AML-193 (cell line): ENCODE measurements at regions not wholly inside any gene's neighbourhood (a gene's known extent, or its start where the extent isn't known, plus 50 kb on each side); places are given as distances from the start of the nearest gene placed in this dataset.

ENCODE experiments used
- DNase-seq, 2 experiments: peaks; one replicate each; lab custom pipeline; 2025; lab: John Stamatoyannopoulos, UW

DNA sequence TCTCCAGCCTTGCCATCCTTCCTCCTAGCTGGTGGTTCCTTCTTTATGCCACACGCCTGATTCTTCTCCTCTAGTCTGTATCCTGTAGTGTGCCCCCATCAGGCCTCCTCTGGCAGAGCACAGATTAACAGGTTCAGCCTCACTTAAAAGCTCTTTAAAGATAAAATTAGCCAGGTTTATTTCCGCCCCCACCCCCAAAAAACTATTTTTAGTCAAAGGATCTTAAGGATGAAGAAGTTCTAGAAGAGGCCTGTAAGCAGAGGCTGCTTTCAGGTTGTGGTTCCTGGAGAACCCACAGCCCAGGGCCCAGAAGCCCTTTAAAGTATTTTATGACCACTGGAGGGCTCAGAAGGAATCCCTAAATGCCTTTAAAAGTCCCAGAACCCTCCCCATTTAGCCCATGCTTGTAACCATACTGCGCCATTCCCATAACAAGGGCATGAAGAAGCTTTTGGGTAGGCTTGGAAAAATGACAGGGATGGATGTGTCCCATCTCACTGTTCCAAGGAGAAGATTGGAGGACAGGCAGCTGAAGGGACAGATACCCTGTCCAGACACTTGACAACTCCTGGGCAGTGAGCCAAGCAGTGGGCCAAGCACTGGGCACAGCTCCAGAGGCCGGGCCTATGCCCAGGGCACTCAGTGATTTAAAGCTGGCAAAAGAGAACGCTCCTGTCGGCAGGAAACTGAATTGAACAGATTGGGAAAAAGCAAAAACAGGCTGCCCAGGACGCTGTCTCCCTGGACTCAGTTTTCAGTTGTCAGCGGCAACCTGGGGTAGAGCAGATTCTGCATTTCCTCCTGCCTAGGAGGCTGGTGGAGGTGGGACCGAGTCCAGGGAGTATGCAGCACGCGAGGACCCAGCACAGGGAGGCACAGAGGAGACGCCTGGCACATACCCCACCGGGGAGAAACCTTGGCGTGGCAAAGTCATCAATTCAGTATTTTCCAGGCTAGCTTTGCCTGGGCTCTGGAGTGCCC is 106.3 kb upstream of the SSBP2 start:
- peak; percentile 40 to 46 for DNase-seq

DNA sequence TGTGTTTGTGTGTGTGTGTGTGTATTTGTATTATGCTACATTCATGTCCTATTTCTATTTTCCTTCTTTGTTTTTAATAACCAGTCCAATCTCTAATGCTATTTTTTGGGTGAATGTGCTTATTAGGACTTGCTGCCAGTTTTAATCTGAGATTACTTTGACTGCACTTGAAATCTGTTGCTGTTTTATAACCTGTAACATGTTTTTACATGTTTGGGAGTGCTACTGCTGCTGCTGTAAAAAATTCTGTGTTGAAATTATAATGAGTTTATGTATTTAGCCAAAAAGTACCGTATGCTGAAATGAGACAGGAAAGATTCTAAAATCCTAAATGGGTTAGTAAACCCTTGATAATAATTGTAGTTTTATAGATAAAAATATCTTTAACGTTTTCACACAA is 104.7 kb upstream of the SSBP2 start:
- no peak for DNase-seq

DNA sequence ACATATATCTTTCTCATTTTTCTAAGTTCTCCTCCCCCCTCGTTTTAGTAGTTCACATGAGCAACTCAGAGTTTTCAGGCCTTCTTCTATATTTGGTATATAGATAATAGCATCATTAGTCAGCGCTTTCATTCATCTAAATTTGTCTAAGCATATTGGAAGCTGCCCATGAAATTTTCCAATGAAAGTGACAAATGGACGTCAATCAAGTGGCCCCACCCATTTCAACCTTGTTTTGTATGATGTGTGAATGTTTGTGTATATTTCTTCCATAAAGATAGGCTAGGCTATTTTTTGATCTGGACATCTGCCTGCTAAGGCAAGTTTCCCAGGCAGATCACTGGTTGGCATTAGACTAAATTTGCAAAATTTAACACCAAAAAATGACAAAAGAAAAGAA is 104.0 kb upstream of the SSBP2 start:
- no peak for DNase-seq

DNA sequence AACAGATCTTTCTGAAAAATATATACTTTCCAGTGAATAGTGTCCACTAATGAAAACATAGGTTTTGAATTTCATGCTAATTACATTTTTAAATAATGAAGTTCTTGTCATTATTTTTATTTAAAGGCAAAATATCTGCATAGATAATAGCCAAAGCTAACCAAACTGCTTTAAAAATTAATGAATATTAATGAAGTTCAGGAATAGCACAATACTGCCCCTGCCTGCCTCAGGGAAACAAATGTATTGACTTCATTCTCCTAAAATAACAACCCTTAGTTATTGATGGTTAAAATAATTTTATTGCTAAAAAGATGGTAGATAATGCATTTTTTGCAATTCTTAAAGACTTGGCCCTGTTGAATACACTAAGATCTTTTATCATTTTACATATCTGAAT is 103.6 kb upstream of the SSBP2 start:
- peak in 1 of 2 experiments; percentile 5 for DNase-seq

DNA sequence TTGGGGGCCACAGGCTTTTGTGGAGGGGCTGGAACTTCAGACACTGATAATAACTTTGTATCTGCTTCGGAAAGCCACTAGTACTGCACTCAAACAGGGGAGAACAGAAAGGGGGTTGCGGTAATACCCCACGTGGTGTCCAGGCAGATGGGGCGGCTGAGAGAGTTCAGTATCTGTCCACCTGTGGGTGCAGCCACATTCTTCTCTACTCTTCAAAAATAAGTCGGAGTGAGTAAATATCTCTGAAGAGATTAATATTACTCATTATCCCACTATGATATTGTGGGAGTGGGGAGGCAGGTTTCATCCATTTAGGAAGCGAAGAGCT is 102.1 kb upstream of the SSBP2 start:
- DNase-seq, result no peak

DNA sequence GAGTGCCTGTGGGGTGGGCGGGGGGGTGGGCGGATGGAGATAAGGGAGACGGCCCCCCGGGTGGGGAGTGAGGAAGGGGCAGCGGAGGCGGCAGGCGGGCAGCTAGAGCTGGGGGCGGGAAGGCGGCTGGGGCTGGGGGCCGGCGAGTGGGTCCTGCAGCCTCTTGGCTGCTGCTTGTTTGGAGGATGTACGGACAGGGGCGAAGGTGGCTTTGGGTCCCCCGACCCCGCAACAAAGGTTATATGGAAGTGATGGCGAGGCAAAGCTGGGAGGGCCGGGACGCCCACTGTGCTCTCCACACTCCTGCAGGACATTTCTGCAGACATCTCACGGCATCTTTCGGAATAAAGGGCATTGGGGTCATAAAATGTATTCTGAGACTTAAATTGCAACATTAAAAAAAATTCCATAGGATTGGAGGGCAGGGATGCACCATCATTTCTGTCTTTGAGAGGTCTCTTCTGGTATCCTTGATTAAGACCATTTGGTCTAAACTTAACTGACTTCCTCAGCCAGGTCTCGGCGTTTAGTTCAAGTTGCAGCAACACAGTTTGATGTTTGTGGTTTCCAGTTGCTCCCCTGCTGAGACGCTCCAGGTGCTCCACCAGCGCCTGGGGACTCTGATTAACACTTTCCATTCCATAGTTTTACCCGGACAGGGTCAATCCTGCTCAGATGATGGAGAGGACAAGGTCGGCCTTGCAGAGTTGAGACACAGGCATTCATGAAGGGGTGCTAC is 101.6 kb upstream of the SSBP2 start:
- no peak for DNase-seq

DNA sequence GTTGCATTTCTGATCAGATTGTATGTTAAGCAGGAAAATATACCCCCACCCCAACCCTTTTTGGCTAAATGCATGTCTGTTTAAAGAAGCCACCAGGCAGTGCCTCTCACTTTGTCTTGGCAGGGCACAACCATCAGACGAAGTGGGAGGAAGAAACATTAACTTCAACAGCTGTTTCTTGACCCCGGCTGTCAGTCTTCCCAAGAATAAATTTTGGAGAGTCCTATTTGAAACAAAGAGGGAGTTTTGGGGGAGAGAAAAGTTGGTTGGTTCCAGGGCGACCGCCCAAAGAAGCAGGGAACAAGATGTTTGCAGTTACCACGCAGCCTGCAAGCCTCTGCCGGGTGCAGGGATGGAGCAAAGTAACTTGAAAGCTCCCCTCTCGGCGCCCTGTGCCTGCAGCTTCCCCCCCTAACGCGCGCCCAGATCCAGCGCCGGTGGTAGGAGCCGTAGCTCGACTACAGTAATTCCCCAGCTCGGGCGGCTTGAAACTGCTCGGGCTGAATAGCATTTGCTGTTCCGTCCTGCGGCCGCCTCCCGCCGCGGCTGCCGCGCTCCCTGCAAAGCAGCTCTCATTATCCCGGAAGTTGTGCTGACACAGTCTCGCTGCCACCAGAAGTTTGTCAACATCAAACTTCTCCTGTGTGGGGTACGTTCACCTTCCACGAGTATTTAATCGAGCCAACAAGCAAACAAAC is 100.7 kb upstream of the SSBP2 start:
- peak; percentile 90 to 93 for DNase-seq

DNA sequence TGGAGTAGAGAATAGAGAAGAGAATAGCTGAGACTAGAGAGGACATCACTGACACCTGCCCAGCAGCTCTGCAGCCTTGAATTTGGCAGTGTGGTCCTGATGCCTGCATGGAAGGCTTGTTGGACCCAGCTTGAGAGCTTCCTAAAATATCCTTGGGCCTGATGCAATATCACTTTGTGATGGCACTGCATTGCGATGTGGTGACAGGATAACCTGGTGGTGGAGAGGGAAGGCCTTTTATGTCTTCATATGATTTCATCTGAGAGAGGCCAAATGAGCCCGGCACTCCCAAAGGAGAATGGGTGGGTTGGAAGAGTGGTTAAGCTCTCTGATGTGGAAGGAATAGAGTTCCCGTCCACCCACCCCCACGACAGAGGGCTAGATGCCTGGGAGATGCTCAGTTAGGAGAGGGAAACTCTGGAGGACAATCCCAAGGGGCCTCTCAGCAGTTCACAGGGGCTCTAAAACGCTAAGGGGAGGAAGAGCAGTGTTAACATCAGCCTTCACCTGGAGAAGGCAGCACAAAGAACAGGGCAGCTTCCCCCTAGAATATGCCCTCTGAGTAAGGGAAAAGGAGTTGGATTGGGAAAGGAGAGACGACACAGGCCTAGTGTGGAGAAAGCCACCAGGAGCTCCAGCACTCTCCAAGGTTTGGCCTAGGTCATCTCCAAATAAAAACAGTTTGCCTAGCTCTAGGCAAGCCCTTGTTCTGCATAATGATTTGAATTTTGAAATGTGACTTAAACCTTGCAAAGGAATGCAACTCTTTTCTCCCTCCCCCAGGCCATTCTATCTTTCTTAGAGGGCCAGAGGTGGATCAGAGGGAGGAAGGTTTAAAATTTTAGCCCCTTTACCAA is 99.8 kb upstream of the SSBP2 start:
- DNase-seq, result no peak

DNA sequence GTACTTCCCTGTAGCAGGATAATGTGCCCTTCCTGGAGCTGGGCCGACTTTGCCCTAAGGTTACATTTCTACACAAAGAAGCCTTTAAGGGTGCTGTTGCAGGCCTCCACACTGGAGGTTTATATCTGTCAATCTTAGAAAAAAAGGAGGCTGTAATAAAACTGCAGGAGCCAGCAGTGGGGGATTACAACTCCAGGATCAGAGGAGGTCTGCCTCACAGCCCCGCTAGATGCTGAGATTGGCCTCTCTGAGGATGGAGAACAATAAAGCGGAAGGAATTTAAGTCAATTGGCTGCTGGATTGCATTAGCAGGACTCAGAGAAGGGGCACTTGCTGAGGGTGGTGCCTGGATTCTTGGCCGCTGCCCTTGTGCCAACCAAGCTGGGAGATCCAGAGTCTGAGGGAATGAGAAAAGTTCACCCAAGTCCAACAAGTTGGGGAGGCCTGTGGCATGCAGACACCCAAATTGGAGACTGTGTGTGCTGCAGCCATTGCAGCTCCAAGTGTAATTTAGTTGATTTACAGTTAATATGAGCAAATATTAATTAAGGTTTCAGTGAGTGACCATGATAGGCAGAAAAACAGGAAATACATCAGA is 99.0 kb upstream of the SSBP2 start:
- DNase-seq, result no peak

DNA sequence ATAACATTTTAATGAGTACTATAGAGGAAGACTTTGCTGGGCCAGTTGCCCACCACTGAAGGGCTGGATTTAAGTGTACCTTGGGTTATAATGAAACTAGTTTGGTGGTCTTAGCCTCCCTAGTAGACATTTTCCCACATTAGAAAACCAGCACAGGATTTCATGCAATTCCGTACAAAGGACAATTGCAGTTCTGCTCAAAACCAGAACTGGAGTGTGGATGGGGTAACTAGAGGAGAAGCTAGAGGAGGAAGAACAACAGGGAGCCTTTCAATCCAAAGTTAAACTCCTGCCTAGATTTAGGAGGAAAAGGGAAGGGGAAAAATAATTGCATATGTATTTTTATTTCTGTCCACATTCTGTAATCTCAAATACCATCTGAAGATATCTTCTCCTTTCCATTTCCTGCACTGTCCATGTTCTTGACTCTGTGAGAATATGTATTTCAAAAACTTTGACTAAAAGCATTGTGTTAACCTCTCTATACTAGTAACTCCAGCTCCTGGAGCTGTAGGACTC is 97.5 kb upstream of the SSBP2 start:
- no peak for DNase-seq

DNA sequence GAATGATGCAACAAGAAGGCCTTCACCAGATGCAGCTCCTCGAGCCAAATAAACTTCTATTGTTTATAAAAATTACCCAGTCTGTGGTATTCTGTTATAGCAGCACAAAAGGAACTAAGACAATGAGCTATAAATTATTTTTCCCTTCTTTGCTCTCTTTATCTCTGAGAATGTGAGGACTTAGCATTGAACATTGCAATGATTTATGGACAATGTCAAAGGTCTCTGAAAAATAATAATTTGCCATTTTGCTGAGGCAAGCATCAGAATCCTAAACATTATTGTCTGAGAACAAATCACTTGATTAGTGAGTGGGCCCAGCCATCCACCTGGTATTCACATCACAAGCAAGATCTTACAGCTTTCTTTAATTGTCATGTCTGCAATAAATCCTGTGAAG is 95.4 kb upstream of the SSBP2 start:
- DNase-seq, result no peak

DNA sequence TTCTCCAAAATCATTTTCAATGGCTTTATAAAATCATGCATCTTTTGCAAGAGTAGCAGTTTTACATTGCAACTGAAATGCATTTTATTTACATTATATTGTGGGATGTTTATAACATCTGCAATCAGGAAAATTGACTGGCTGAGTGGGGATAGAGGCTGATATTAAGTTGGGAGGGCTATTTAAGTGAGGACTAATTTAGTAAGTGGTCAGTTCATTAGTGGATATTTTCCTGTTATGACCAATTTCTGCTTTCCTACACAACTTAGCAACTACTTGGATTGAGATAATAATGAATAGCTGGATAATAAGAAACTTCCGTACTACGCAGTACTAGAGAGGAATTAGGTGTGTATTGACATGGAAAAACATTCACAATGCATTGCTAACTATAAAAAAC is 92.9 kb upstream of the SSBP2 start:
- DNase-seq, result no peak

DNA sequence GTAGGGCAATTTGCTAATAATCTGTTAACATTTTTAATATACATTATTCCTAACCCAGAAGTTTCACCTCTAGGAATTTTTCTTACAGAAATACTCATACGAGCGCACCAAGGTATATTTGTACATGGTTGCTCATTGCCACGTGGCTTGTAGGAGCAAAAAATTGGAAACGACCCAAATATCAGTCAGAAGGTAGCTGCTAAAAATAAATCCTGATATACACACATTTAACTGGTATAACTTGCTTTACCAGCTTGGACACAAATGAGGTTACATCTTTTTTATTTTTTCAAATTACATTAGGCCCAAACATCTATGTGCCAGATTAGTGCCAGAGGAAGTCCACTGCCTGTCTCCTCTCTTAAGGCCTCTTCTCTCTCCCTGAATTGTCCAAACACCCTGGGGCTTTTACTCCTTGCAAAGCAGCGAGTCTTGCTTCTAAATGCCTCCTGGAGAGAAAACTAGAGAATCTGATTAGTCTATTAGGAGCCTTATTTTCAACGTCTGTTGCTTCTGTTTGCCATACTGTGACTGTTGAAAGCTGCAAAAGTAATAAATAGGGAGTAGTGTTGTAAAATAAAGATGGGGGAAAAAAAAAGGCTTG is 92.0 kb upstream of the SSBP2 start:
- DNase-seq, result no peak

DNA sequence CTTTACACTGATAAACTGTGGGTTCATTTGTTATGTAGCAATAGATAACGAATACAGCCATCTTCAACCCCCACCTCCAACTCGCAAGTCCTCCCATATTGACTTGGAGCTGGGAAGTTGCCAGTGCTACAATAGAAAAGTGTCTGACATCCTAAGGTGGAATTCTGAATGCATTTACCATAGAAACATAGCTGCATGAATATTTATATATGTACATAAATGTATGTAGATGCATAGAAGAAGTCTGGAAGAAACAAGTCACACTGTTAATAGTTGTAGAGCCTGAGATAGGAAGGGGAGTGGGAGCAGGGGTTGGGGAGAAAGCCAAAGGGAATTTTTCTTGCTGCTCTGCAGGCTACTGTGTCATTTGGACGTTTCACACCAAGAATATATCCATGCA is 88.1 kb upstream of the SSBP2 start:
- no peak for DNase-seq

DNA sequence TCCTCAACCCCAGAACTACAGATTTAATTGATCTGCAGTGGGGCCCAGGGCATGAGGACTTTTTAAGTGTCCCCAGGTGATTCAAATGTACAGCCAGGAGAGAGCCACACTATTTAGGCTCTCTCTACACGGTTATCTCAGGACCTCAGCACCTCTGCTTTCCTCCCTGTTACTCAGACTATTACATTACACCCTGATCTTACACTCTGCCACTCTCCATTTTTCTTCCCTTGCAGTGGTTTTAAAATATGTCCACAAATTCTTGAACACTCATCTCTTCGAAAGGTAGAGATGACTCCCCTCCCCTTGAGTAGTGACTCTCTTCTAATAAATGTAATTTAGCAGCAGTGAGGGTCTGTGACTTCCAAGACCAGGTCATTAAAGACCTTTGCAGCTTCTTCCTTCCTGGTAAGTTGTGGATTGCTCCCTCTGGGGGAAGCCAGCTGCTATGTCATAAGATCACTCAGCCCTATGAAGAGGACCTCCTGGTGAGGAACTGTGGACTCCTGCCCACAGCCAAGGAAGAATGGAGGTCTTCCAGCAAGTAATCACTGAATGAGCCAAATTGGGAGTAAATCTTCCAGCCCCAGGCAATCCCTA is 87.5 kb upstream of the SSBP2 start:
- peak; percentile 62 to 76 for DNase-seq

DNA sequence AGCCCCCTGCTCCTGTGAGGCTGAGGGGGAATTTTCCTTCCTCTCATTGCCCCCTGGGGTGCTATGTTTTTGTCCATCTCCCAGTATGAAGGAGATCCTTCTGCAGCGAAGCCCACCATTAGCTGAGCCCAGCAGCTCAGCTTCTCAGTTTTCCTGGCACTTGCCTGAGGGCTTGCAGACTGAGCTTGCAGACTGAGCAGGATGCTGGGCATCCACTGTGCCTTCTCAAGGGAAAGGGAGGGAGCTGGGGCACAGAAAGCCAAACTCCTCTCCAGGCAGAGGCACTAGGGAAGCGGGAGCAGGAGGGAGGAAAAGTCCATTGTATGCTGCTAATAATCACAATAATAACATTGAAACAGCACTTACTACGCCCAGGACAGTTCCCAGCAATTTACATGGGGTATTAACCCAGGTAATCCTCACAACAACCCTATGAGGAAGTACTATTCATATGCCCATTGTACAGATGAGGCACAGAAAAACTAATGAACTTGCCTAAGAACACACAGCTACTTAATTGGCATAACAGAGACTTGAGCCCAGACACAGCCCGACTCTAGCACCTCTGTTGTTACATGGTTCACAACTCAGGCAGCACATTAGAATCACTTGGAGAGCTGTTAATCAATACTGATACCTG is 86.9 kb upstream of the SSBP2 start:
- DNase-seq, result no peak

DNA sequence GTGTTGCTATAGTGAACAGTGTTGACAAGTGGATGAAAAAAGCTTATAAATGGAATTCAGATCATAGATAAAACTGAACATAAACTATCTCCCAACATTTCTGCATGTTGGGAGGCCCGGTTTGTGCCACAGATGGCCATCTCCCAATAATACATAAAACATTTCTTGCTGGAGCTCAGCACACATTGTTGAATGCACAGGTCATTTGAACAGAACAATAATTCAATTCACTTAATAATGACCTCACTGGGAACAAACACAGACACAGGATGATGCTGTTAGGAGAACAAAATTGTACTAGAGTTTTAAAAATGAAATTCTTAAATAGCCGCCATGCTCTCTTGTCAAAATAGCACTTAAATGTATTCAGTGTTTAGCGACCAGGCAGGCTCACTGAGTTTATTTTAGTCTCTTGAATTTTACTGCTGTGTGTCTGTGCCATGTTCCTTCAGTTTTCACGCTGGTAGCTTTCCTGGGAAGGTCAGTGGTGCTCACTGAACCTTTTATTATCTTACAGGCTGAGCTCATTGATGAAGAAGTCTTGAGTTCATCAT is 85.0 kb upstream of the SSBP2 start:
- no peak for DNase-seq

DNA sequence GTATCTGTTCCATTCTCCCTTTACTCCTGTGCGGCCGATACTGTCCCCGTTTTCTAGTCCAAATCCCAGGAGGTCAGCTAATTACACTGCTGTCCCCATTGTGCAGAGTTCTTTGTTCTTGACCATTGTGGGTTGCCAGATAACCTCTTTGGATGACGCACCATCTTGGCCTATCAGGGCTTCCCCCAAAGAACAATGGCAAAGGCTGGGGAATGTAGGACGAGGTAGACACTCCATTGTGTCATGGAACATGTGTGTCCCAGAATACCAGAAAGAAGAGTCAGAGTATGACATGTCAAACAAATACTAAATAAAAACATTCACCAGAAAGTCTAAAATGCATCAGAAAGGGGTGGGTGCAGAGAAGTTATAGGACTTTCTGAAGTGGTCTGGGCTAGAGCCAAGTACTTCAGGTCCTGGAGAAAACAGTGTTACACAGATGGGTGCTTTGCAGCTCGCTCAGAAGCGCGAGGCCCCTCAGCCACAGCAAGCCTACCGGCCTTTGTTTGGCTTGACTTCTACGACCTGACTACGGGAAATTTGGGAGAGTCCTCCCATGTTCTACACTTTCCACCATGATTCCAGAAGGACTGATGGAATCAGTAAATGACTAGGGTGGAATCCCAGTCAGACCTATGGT is 83.2 kb upstream of the SSBP2 start:
- DNase-seq, result no peak

DNA sequence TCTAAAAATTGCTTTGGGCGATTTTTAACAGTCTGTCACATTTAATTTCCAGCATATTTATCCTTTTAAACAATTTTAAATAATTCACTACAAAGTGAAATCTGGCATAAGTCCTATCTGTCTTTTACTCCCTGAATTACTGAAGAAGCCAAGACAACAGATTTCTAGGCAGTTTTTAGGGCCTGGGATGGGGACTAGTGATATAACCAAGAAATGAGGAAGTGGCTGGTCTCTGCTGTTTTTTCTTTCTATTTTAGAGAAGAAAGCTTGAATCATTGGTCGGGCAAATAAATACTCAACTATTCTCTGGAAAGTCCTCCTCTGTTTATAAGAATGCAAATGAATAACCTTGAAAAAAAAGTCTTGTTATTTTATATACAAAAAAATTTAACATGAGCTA is 79.7 kb upstream of the SSBP2 start:
- peak; percentile 37 to 43 for DNase-seq
